ENCODE measurements at regions not wholly inside any gene's neighbourhood (a gene's known extent, or its start where the extent isn't known, plus 50 kb on each side); places are given as distances from the start of the nearest gene placed in this dataset.

GRCh38 chr6:170208651-170209353, 82.1 kb downstream of the DLL1 start:
- Histone ChIP-seq H4K20me1 (ENCODE audit: insufficient read depth, low read length) (no peaks in the 10 kb centered on the region), H3K27ac (ENCODE audit: low read depth, low read length) (no peak overlapping the region), H3K4me1 (ENCODE audit: insufficient read depth, low read length) (no peaks in the 10 kb centered on the region), H3K27me3 (ENCODE audit: insufficient read depth, low read length) (peaks cover 2% of the 10 kb centered on the region), H3K4me2 (ENCODE audit: low read length) (no peak overlapping the region), H3K36me3 (ENCODE audit: insufficient read depth, low read length) (no peaks in the 10 kb centered on the region), H3K9me3 (ENCODE audit: insufficient read depth, low read depth, low read length) (peaks cover 4% of the 10 kb centered on the region), H3K4me3 (ENCODE audit: insufficient read depth, low read depth, low read length) (no peak overlapping the region), H3K9ac (ENCODE audit: low read length) (no peak overlapping the region), H2AFZ (ENCODE audit: low read depth, low read length) (no peak overlapping the region), H3K79me2 (ENCODE audit: insufficient read depth, low read length) (no peaks in the 10 kb centered on the region)
- Mint-ChIP-seq H3K27ac (ENCODE audit: unreplicated experiment) (no peak overlapping the region), H3K4me3 (ENCODE audit: unreplicated experiment) (no peak overlapping the region), H3K36me3 (ENCODE audit: low read depth, unreplicated experiment) (no peaks in the 10 kb centered on the region), H3K9me3 (ENCODE audit: unreplicated experiment) (peaks cover 3% of the 10 kb centered on the region), H3K4me1 (ENCODE audit: low read depth, unreplicated experiment) (no peaks in the 10 kb centered on the region), H3K27me3 (ENCODE audit: low read depth, unreplicated experiment) (peaks cover 40% of the 10 kb centered on the region)
- no peak for FAIRE-seq
- no peak for DNase-seq (ENCODE audit: low read depth)
- TF ChIP-seq CTCF (IDR thresholded peaks at IDR 0.05; ENCODE audit: insufficient read depth, low read depth, low read length) (no peak), EZH2 (IDR thresholded peaks at IDR 0.05; ENCODE audit: insufficient read depth, low read length) (no peak)

- H3K36me3 Mint-ChIP-seq (ENCODE audit: low read depth, unreplicated experiment) = no peaks in the 10 kb centered on the region
- no peaks in the 10 kb centered on the region for H3K36me3 ChIP-seq (ENCODE audit: insufficient read depth, low read length)
- no peaks in the 10 kb centered on the region for H4K20me1 ChIP-seq (ENCODE audit: insufficient read depth, low read length)
- no peaks in the 10 kb centered on the region for H3K79me2 ChIP-seq (ENCODE audit: insufficient read depth, low read length)
- no peak overlapping the region for H3K9ac ChIP-seq (ENCODE audit: low read length)
- H3K4me3 ChIP-seq (ENCODE audit: insufficient read depth, low read depth, low read length) = no peak overlapping the region
- H3K9me3 ChIP-seq (ENCODE audit: insufficient read depth, low read depth, low read length) = peaks cover 4% of the 10 kb centered on the region
- no peak overlapping the region for H3K27ac Mint-ChIP-seq (ENCODE audit: unreplicated experiment)
- H3K4me3 Mint-ChIP-seq (ENCODE audit: unreplicated experiment) = no peak overlapping the region
- no peak for DNase-seq (ENCODE audit: low read depth)
- H3K27me3 Mint-ChIP-seq (ENCODE audit: low read depth, unreplicated experiment) = peaks cover 40% of the 10 kb centered on the region
- no peak for FAIRE-seq
- H3K9me3 Mint-ChIP-seq (ENCODE audit: unreplicated experiment) = peaks cover 3% of the 10 kb centered on the region
- peaks cover 2% of the 10 kb centered on the region for H3K27me3 ChIP-seq (ENCODE audit: insufficient read depth, low read length)
- H3K4me1 ChIP-seq (ENCODE audit: insufficient read depth, low read length) = no peaks in the 10 kb centered on the region
- H3K27ac ChIP-seq (ENCODE audit: low read depth, low read length) = no peak overlapping the region
- TF ChIP-seq EZH2 (IDR thresholded peaks at IDR 0.05; ENCODE audit: insufficient read depth, low read length) (no peak), CTCF (IDR thresholded peaks at IDR 0.05; ENCODE audit: insufficient read depth, low read depth, low read length) (no peak)
- no peaks in the 10 kb centered on the region for H3K4me1 Mint-ChIP-seq (ENCODE audit: low read depth, unreplicated experiment)
- no peak overlapping the region for H3K4me2 ChIP-seq (ENCODE audit: low read length)
- no peak overlapping the region for H2AFZ ChIP-seq (ENCODE audit: low read depth, low read length)
Observed at GRCh38 chr6:170208182-170208601, 82.7 kb downstream of the DLL1 start.

GRCh38 chr6:170207586-170208181, 83.2 kb downstream of the DLL1 start:
- H4K20me1 ChIP-seq (ENCODE audit: insufficient read depth, low read length) = no peaks in the 10 kb centered on the region
- H3K4me1 ChIP-seq (ENCODE audit: insufficient read depth, low read length) = no peaks in the 10 kb centered on the region
- H3K79me2 ChIP-seq (ENCODE audit: insufficient read depth, low read length) = no peaks in the 10 kb centered on the region
- H3K9me3 Mint-ChIP-seq (ENCODE audit: unreplicated experiment) = peaks cover 5% of the 10 kb centered on the region
- H3K4me2 ChIP-seq (ENCODE audit: low read length) = no peak overlapping the region
- H3K9ac ChIP-seq (ENCODE audit: low read length) = no peak overlapping the region
- no peak overlapping the region for H3K4me3 ChIP-seq (ENCODE audit: insufficient read depth, low read depth, low read length)
- no peak for TF ChIP-seq CTCF (IDR thresholded peaks at IDR 0.05; ENCODE audit: insufficient read depth, low read depth, low read length)
- TF ChIP-seq EZH2 (IDR thresholded peaks at IDR 0.05; ENCODE audit: insufficient read depth, low read length) = no peak
- no peaks in the 10 kb centered on the region for H3K36me3 Mint-ChIP-seq (ENCODE audit: low read depth, unreplicated experiment)
- peaks cover 2% of the 10 kb centered on the region for H3K27me3 ChIP-seq (ENCODE audit: insufficient read depth, low read length)
- peaks cover 35% of the 10 kb centered on the region for H3K27me3 Mint-ChIP-seq (ENCODE audit: low read depth, unreplicated experiment)
- no peak overlapping the region for H2AFZ ChIP-seq (ENCODE audit: low read depth, low read length)
- H3K27ac ChIP-seq (ENCODE audit: low read depth, low read length) = no peak overlapping the region
- DNase-seq (ENCODE audit: low read depth) (no peak), FAIRE-seq (no peak)
- no peak overlapping the region for H3K4me3 Mint-ChIP-seq (ENCODE audit: unreplicated experiment)
- no peaks in the 10 kb centered on the region for H3K36me3 ChIP-seq (ENCODE audit: insufficient read depth, low read length)
- H3K27ac Mint-ChIP-seq (ENCODE audit: unreplicated experiment) = no peak overlapping the region
- no peaks in the 10 kb centered on the region for H3K4me1 Mint-ChIP-seq (ENCODE audit: low read depth, unreplicated experiment)
- H3K9me3 ChIP-seq (ENCODE audit: insufficient read depth, low read depth, low read length) = peaks cover 4% of the 10 kb centered on the region

Data from astrocyte (in vitro differentiated cells and primary cell).